IPS DF 4.7 (cell line): ENCODE measurements at regions not wholly inside any gene's neighbourhood (a gene's known extent, or its start where the extent isn't known, plus 50 kb on each side); places are given as distances from the start of the nearest gene placed in this dataset.
"Not testable (repeated sequence)": the region's sequence is repeated elsewhere in the genome, so short reads cannot be mapped to it uniquely, and the experiment has no call there.

Experiments used
- DNase-seq: peaks from one replicate; pipeline ENCODE4 v3.0.0-alpha.2; 2013; ENCODE audit warnings: low spot score; ENCODE audit errors: extremely low read depth

DNA sequence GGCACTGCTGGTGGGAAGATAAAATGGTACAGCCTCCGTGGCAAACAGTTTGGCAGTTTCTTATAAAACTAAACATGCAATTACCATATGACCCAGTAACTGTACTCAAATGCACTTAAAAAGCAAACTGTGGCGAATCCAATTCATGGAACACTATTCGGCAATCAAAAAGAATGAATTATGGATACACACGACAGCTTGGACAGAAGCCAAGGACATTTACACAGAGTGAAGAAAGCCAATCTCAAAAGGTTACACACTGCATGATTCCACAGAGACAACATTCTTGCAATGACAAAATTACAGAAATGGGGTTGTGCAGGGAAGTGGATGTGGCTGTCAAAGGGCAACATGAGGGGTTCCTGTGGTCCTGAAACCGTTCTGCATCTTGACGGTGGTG, 122.1 kb upstream of the IQSEC1 start:
- no peak for DNase-seq

- no peak for DNase-seq
These were observed 121.3 kb upstream of the IQSEC1 start for GRCh38 chr3:13194285-13195209.

DNA sequence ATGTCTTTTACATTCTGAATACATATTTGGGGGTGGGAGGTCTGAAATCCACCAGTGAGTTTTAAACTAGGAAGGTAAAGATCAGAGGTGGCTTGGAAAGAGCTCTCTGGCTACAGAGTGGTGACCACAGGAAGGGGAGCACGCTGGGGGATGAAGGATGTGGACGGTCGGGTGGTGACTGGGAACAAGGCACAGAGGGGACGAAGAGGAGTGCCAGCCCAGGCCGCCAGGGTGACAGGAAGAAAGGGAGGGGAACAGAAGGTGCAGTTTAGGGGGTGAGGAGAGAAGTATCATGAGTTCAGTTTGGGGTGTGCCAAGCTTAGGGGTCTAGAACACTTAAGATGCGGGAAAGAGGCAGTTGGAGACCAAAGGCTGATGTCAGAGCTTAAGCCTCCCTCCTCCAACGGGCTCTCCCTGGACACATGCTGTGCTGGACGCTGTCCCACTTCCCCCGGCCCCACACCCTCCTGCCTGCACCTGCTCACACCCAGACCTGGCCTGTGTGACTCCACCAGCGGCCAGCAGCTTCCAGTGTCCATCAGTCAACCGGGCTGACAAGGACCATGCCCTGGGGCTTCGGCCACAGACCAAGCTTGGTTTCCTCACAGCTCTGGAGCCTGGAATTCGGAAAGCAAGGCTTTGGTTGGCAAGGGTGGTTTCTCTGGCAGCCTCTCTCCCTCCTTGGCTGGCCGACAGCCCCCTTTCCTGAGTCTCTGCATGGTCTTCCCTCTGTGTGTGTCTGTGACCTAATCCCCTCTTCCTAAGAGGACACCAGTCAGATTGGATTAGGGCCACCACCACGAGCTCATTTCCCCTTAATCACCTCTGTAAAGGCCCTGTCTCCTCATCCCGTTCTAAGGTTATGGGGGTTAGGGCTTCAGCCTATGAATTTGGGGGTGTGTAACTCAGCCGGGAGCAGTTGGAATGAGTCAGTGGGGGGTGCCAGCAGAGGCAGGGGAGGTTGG, 120.4 kb upstream of the IQSEC1 start:
- no peak for DNase-seq

DNA sequence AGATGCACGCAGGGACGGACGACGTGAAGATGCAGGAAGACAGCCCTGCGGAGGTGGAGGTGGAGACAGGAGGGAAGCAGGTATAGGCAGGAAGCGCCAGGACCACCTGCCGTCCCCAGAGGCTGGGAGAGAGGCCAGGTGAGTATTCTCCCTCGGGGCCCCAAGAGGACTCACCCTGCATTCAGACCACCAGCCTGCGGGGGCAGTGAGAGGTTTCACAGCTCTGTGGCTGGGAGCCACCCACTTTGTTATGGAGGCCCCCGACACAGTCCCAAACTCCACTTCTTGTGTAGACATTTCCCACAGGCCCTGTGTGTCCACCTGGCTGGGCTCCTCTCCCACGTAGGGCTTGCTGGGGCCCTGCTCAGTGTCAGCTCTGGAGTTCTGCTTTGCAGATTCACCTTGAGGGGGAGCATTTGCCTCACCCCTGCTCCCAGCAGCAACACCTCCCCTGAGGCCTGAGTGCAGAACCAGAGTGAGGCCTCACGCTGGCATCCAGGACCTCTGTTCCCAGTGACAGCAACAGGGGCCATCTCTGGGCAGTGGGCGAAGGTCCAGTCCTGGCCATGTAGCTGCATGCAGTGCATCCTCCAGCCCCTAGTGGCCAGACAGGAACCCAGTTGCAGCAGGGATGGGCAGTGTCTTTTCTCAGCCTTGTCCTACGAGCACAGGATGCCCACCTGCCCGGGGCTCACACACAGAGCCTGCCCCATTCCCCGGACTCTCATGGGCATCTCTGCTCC, 119.4 kb upstream of the IQSEC1 start:
- DNase-seq: no peak

GRCh38 chr3:13191016-13191415, 117.8 kb upstream of the IQSEC1 start:
- DNase-seq: no peak

DNA sequence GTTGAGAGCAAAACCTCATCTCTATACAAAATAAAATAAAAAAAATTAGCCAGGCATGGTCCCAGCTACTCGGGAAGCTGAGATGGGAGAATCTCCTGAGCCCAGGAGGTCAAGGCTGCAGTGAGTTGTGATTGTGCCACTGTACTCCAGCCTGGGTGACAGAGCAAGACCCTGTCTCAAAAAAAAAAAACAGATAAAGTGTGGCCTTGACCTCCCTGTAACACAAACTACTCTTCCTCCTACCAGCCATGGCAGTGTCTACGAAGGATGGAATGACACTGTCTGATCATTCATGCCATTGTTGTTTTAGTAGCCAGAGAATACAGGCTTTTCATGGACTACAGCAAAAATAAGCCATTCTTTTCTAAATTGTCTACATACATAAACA, 117.1 kb upstream of the IQSEC1 start:
- no peak for DNase-seq

DNA sequence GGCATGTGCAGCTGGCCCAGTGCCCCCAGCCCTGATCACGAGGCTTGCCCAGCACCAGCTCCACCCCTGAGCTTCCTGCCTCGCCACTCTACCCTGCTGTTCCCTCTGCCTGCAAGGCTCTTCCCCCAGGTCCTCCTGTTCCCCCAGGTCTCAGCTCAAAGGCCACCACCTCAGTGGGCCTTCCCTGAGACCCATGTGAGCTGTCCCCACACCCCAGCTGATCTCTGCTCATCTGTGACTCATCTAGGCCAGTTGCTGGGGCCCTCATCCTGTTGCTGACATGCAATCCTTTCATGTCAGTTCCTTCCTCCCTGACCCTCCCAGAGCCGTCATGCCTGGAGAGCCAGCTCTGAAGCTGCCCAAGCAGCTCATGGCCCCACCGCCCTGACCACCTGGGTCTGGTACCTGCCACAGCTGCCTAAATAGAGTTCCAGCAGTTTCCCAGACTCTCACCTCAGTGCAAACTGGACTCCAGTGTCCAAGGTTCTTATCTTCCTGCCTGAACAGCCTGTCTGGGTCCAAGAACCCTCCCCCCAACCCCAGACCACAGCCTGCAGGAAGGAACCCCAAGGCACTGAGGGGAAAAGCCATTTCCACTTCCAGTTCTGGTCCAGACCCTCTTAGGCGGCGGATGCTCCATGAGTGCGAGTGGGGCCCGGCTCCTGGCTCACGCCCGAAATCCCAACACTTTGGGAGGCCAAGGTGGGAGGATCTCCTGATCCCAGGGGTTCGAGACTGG, 116.6 kb upstream of the IQSEC1 start:
- no peak for DNase-seq

DNA sequence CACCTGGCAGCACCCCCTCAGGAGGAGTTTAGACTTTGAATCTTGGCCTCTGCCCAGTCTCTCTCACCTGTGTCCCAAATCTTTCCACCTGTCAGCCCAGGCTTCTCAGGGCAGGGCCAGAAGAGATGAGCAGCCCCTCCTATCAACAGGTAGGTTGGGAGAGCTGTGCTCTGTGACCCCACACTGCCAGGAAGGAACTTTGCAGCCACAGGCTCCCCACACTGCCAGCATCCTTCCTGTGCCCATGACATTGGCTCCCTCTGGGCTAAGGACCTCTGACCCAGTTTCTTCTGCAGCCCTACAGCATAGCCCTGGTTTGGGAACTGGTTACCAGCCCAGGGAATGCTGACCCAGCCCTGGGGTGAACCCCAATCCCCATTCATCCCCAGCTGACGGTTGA, 115.7 kb upstream of the IQSEC1 start:
- DNase-seq: no peak

GRCh38 chr3:13188181-13188779, 115.1 kb upstream of the IQSEC1 start:
- DNase-seq: no peak

DNA sequence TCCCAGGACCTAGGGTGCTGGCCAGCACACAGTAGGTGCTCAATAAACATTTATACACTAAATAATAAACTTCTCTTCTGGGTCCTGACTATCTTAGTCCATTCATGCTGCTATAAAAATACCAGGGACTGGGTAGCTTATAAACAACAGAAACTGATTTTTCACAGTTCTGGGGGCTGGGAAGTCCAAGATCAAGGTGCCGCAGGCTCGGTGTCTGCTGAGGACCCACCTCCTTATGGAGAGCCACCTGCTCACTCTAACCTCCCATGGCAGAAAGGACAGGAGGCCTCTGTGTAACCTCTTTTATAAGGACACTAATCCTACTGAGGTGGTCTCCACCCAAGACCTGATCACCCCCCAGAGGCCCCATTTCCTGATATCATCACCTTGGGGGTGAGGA, 114.4 kb upstream of the IQSEC1 start:
- no peak for DNase-seq

- DNase-seq: no peak
These were observed 113.2 kb upstream of the IQSEC1 start for GRCh38 chr3:13186435-13186815.

GRCh38 chr3:13185737-13186434, 112.7 kb upstream of the IQSEC1 start:
- DNase-seq: no peak

DNA sequence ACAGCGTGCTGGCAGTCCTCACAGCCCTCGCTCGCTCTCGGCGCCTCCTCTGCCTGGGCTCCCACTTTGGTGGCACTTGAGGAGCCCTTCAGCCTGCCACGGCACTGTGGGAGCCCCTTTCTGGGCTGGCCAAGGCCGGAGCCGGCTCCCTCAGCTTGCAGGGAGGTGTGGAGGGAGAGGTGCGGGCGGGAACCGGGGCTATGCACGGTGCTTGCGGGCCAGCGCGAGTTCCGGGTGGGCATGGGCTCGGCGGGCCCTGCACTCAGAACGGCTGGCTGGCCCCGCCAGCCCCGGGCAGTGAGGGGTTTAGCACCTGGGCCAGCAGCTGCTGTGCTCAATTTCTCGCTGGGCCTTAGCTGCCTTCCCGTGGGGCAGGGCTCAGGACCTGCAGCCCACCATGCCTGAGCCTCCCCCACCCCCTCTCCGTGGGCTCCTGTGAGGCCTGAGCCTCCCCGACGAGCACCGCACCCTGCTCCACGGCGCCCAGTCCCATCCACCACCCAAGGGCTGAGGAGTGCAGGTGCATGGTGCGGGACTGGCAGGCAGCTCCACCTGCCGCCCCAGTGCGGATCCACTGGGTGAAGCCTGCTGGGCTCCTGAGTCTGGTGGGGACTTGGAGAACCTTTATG, 106.5 kb upstream of the IQSEC1 start:
- not testable (repeated sequence) for DNase-seq

- DNase-seq: no peak
These were observed 106.0 kb upstream of the IQSEC1 start for GRCh38 chr3:13179181-13179580.

- no peak for DNase-seq
These were observed 104.9 kb upstream of the IQSEC1 start for GRCh38 chr3:13178107-13178506.

DNA sequence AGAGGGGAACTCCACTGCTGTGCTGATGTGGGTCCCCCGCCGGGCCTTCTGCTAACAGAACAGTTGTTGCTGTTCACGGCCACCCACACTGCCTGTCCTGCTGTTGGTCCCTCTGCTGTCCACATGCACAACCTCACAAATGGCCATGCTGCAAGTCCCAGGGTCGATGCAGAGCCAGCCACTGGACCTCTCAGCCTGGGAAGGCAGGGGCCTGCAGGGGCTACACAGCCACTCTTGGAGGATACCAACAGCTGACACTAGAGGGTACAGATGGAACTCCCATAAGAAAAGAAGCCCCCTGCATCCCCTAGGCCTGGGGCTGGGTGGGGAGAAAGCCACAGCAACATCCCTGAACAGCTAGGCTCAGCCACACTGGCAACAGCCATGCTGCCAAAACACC, 104.4 kb upstream of the IQSEC1 start:
- no peak for DNase-seq

DNA sequence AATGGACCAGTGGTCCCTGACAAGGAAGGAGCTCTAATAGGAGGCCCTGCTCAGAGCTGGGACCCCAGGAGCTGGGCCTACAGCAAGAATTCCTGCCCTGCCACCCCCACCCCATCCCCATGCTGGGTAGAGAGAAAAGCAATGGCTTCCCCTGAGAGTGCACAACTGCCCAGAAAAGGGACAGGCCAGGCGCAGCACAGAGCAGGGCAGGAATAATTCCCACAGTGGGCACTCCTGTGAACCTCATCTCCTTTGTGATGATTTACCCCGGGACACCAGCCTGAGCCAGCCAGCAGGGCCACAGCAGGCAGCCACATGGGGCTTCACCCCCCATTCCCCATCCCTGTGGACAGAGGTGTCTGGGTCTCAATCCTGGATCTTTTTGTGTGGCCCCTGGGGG, 104.0 kb upstream of the IQSEC1 start:
- no peak for DNase-seq

DNA sequence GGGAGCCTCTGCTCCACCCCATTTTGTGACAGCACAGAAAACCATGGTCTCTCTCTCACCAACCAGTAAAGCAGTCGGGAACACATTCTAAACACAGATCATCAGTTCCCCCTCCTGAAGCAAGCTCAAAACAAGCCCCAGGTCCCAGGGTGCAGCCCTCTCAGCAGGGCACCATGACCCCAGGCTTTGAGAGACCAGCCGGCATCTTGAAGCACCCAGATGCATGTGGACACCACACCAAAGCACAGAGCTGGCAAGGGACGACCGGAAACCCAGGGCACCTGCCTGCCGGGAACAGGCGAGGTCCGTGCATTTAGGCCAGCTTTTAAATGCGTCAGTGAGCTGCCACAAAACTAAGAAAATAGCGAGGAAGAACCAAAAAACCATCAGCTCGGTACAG, 103.2 kb upstream of the IQSEC1 start:
- DNase-seq: no peak

- no peak for DNase-seq
These were observed 101.5 kb upstream of the IQSEC1 start for GRCh38 chr3:13174803-13175135.
